ENCODE measurements at regions not wholly inside any gene's neighbourhood (a gene's known extent, or its start where the extent isn't known, plus 50 kb on each side); places are given as distances from the start of the nearest gene placed in this dataset.
"Not testable (repeated sequence)": the region's sequence is repeated elsewhere in the genome, so short reads cannot be mapped to it uniquely, and the experiment has no call there.

GRCh38 chr9:80482251-80482650, 910.5 kb downstream of the TLE4 start:
- TF ChIP-seq, protein P1, sequence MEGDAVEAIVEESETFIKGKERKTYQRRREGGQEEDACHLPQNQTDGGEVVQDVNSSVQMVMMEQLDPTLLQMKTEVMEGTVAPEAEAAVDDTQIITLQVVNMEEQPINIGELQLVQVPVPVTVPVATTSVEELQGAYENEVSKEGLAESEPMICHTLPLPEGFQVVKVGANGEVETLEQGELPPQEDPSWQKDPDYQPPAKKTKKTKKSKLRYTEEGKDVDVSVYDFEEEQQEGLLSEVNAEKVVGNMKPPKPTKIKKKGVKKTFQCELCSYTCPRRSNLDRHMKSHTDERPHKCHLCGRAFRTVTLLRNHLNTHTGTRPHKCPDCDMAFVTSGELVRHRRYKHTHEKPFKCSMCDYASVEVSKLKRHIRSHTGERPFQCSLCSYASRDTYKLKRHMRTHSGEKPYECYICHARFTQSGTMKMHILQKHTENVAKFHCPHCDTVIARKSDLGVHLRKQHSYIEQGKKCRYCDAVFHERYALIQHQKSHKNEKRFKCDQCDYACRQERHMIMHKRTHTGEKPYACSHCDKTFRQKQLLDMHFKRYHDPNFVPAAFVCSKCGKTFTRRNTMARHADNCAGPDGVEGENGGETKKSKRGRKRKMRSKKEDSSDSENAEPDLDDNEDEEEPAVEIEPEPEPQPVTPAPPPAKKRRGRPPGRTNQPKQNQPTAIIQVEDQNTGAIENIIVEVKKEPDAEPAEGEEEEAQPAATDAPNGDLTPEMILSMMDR (IDR thresholded peaks at IDR 0.05) = not testable (repeated sequence)
- not testable (repeated sequence) for TF ChIP-seq EZH2phosphoT487 (IDR thresholded peaks at IDR 0.05)

All from neural progenitor cell (in vitro differentiated cells).